HEK293 (cell line): ENCODE measurements at regions not wholly inside any gene's neighbourhood (a gene's known extent, or its start where the extent isn't known, plus 50 kb on each side); places are given as distances from the start of the nearest gene placed in this dataset.

ENCODE experiments used
- CTCF ChIA-PET: fragments of 350-600 bp; formaldehyde crosslinking; extraction: SDS; loops from one replicate; lab custom pipeline; 2021; ENCODE audit warnings: antibody characterized with exemption; lab: Yijun Ruan, JAX
- POLR2A ChIA-PET: fragments of 300-600 bp; formaldehyde crosslinking; extraction: SDS; loops from one replicate; lab custom pipeline; 2020; ENCODE audit warnings: antibody characterized with exemption, inconsistent platforms; lab: Yijun Ruan, JAX
- H3K27ac ChIP-seq: fragments of 200-500 bp; sonication (Bioruptor generic); 2 replicates; pipeline ENCODE4 v1.5.1; 2014; ENCODE audit warnings: low read depth, low read length, control low read depth, inconsistent platforms; ENCODE audit errors: extremely low read depth
- H3K36me3 ChIP-seq, 2 experiments: fragments of 200-500 bp in 1 of 2; sonication (Bioruptor generic) in 1 of 2; 1 replicate in 1 of 2; 2 replicates in 1 of 2; pipeline ENCODE4 v1.5.1; 2014 to 2017; ENCODE audit warnings: inconsistent platforms in 2 of 2, low read length in 2 of 2; ENCODE audit not compliant: control insufficient read depth in 2 of 2, insufficient read depth in 1 of 2
- H3K4me1 ChIP-seq: fragments of 200-500 bp; sonication (Bioruptor generic); 2 replicates; pipeline ENCODE4 v1.5.1; 2014; ENCODE audit warnings: mild to moderate bottlenecking, low read length, inconsistent platforms; ENCODE audit not compliant: control insufficient read depth, insufficient read depth
- H3K4me3 ChIP-seq: 2 replicates; pipeline ENCODE4 v1.5.1; 2011; ENCODE audit warnings: low read depth, mild to moderate bottlenecking, control low read depth, low read length, moderate library complexity
- H3K9me3 ChIP-seq: fragments of 200-500 bp; sonication (Bioruptor generic); 2 replicates; pipeline ENCODE4 v1.5.1; 2014; ENCODE audit warnings: low read depth, low read length, inconsistent platforms; ENCODE audit not compliant: control insufficient read depth, insufficient read depth
- FEZF1 ChIP-seq: fragments of 450-650 bp; formaldehyde crosslinking; IDR thresholded peaks from 2 replicates; pipeline ENCODE4 v1.5.1; 2016; ENCODE audit warnings: missing biosample characterization, missing genetic modification characterization
- GLI4 ChIP-seq: fragments of 450-650 bp; formaldehyde crosslinking; IDR thresholded peaks from 2 replicates; pipeline ENCODE4 v1.5.1; 2016; ENCODE audit warnings: missing biosample characterization, missing genetic modification characterization
- GLIS2 ChIP-seq: fragments of 450-650 bp; formaldehyde crosslinking; IDR thresholded peaks from 2 replicates; pipeline ENCODE4 v1.5.1; 2016; ENCODE audit warnings: missing biosample characterization, missing genetic modification characterization
- KLF7 ChIP-seq: fragments of 450-650 bp; formaldehyde crosslinking; IDR thresholded peaks from 2 replicates; pipeline ENCODE4 v1.5.1; 2016; ENCODE audit warnings: missing biosample characterization, missing genetic modification characterization, borderline replicate concordance
- MYNN ChIP-seq: fragments of 450-650 bp; formaldehyde crosslinking; IDR thresholded peaks from 2 replicates; pipeline ENCODE4 v1.5.1; 2016; ENCODE audit warnings: missing biosample characterization, missing genetic modification characterization, borderline replicate concordance
- ZBTB17 ChIP-seq: fragments of 450-650 bp; formaldehyde crosslinking; IDR thresholded peaks from 2 replicates; pipeline ENCODE4 v1.5.1; 2016; ENCODE audit warnings: missing biosample characterization, missing genetic modification characterization
- ZNF10 ChIP-seq: fragments of 450-650 bp; formaldehyde crosslinking; IDR thresholded peaks from 2 replicates; pipeline ENCODE4 v1.5.1; 2017; ENCODE audit warnings: missing biosample characterization, missing genetic modification characterization
- ZNF2 ChIP-seq: fragments of 450-650 bp; formaldehyde crosslinking; IDR thresholded peaks from 2 replicates; pipeline ENCODE4 v1.5.1; 2016; ENCODE audit warnings: missing biosample characterization, missing genetic modification characterization
- ZNF202 ChIP-seq: fragments of 450-650 bp; formaldehyde crosslinking; IDR thresholded peaks from 2 replicates; pipeline ENCODE4 v1.5.1; 2016; ENCODE audit warnings: missing biosample characterization, missing genetic modification characterization, borderline replicate concordance
- ZNF211 ChIP-seq: fragments of 450-650 bp; formaldehyde crosslinking; IDR thresholded peaks from 2 replicates; pipeline ENCODE4 v1.5.1; 2016; ENCODE audit warnings: low read depth, missing biosample characterization, missing genetic modification characterization
- ZNF341 ChIP-seq: fragments of 450-650 bp; formaldehyde crosslinking; IDR thresholded peaks from 2 replicates; pipeline ENCODE4; 2016; ENCODE audit warnings: low read depth, missing biosample characterization, missing genetic modification characterization
- ZNF37A ChIP-seq: fragments of 450-650 bp; IDR thresholded peaks from 2 replicates; pipeline ENCODE4 v1.5.1; 2018; ENCODE audit warnings: missing biosample characterization, missing genetic modification characterization
- ZNF391 ChIP-seq: fragments of 450-650 bp; formaldehyde crosslinking; IDR thresholded peaks from 2 replicates; pipeline ENCODE4 v1.5.1; 2016; ENCODE audit warnings: low read depth, missing biosample characterization, missing genetic modification characterization, borderline replicate concordance
- ZNF48 ChIP-seq: fragments of 450-650 bp; formaldehyde crosslinking; IDR thresholded peaks from 2 replicates; pipeline ENCODE4 v1.5.1; 2016; ENCODE audit warnings: missing biosample characterization, missing genetic modification characterization
- ZNF501 ChIP-seq: fragments of 450-650 bp; formaldehyde crosslinking; IDR thresholded peaks from 2 replicates; pipeline ENCODE4 v1.5.1; 2016; ENCODE audit warnings: missing biosample characterization, missing genetic modification characterization
- ZNF621 ChIP-seq: fragments of 450-650 bp; formaldehyde crosslinking; IDR thresholded peaks from 2 replicates; pipeline ENCODE4 v1.5.1; 2017; ENCODE audit warnings: missing biosample characterization, missing genetic modification characterization
- ZSCAN4 ChIP-seq: fragments of 450-650 bp; formaldehyde crosslinking; IDR thresholded peaks from 2 replicates; pipeline ENCODE4 v1.5.1; 2017; ENCODE audit warnings: missing biosample characterization, missing genetic modification characterization
- TF ChIP-seq, protein P1 (sequence below): fragments of 450-650 bp; formaldehyde crosslinking; IDR thresholded peaks from 2 replicates; pipeline ENCODE4 v1.5.1; 2016; ENCODE audit warnings: missing biosample characterization, missing genetic modification characterization
- TF ChIP-seq, protein P2 (sequence below): fragments of 450-650 bp; formaldehyde crosslinking; IDR thresholded peaks from 2 replicates; pipeline ENCODE4 v1.5.1; 2017; ENCODE audit warnings: missing biosample characterization, missing genetic modification characterization
- TF ChIP-seq, protein P3 (sequence below): fragments of 450-650 bp; formaldehyde crosslinking; IDR thresholded peaks from 2 replicates; pipeline ENCODE4 v1.5.1; 2016; ENCODE audit warnings: missing biosample characterization, missing genetic modification characterization
- TF ChIP-seq, protein P4 (sequence below): fragments of 450-650 bp; formaldehyde crosslinking; IDR thresholded peaks from 2 replicates; pipeline ENCODE4 v1.5.1; 2016; ENCODE audit warnings: missing biosample characterization, missing genetic modification characterization

DNA sequence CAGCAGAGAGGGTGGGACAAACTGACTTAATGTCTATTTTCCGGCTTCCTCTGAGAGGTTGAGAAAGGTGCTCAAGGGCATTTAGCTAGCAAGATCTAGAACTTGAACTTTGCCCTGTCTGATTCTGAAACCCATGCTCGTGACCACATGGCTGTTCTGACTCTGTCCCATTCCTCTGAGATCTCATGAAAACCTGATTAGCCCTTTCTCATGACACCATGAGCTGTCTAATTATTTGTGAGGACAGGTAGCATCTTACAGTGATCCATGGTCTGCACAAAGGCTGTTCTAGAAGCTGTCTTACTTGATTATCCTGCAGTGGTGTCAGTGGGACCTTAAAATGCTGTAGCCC, 89.6 kb upstream of the TOX2 start:
- ChIA-PET POLR2A (no interaction called here), CTCF (interaction anchor here (1.5 kb wide), 1 partner anchor 15 kb away, joined by 4 read pairs; no protein-coding TSS in a partner anchor)
- Histone ChIP-seq H3K4me1 (no peaks in the 10 kb centered on the region), H3K36me3 (no peaks in the 10 kb centered on the region), H3K27ac (no peak overlapping the region), H3K4me3 (no peak overlapping the region), H3K9me3 (no peaks in the 10 kb centered on the region)
- no peak for TF ChIP-seq GLIS2
- TF ChIP-seq, protein P1, sequence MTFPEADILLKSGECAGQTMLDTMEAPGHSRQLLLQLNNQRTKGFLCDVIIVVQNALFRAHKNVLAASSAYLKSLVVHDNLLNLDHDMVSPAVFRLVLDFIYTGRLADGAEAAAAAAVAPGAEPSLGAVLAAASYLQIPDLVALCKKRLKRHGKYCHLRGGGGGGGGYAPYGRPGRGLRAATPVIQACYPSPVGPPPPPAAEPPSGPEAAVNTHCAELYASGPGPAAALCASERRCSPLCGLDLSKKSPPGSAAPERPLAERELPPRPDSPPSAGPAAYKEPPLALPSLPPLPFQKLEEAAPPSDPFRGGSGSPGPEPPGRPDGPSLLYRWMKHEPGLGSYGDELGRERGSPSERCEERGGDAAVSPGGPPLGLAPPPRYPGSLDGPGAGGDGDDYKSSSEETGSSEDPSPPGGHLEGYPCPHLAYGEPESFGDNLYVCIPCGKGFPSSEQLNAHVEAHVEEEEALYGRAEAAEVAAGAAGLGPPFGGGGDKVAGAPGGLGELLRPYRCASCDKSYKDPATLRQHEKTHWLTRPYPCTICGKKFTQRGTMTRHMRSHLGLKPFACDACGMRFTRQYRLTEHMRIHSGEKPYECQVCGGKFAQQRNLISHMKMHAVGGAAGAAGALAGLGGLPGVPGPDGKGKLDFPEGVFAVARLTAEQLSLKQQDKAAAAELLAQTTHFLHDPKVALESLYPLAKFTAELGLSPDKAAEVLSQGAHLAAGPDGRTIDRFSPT (tag by site-specific recombination), result no peak
- no peak for TF ChIP-seq ZNF391 (tag by site-specific recombination)
- no peak for TF ChIP-seq KLF7 (tag by site-specific recombination)
- no peak for TF ChIP-seq GLI4 (tag by site-specific recombination)
- TF ChIP-seq ZNF501 (tag by site-specific recombination), result no peak
- TF ChIP-seq ZNF37A (tag by site-specific recombination), result no peak
- TF ChIP-seq, protein P2, sequence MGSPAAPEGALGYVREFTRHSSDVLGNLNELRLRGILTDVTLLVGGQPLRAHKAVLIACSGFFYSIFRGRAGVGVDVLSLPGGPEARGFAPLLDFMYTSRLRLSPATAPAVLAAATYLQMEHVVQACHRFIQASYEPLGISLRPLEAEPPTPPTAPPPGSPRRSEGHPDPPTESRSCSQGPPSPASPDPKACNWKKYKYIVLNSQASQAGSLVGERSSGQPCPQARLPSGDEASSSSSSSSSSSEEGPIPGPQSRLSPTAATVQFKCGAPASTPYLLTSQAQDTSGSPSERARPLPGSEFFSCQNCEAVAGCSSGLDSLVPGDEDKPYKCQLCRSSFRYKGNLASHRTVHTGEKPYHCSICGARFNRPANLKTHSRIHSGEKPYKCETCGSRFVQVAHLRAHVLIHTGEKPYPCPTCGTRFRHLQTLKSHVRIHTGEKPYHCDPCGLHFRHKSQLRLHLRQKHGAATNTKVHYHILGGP (tag by site-specific recombination), result no peak
- TF ChIP-seq ZNF211 (tag by site-specific recombination), result no peak
- no peak for TF ChIP-seq ZBTB17 (tag by site-specific recombination)
- TF ChIP-seq, protein P3, sequence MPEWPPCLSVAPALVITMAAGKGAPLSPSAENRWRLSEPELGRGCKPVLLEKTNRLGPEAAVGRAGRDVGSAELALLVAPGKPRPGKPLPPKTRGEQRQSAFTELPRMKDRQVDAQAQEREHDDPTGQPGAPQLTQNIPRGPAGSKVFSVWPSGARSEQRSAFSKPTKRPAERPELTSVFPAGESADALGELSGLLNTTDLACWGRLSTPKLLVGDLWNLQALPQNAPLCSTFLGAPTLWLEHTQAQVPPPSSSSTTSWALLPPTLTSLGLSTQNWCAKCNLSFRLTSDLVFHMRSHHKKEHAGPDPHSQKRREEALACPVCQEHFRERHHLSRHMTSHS (tag by site-specific recombination), result no peak

GRCh38 chr20:43824309-43825050, 90.2 kb upstream of the TOX2 start:
- Histone ChIP-seq H3K9me3 (no peaks in the 10 kb centered on the region), H3K4me3 (no peak overlapping the region), H3K4me1 (no peaks in the 10 kb centered on the region), H3K36me3 (no peaks in the 10 kb centered on the region), H3K27ac (no peak overlapping the region)
- ChIA-PET POLR2A (no interaction called here), CTCF (interaction anchor here (1.4 kb wide), 1 partner anchor 16 kb away, joined by 5 read pairs; no protein-coding TSS in a partner anchor)
- TF ChIP-seq FEZF1 (no peak), ZNF341 (peak; percentile 65), ZNF621 (tag by site-specific recombination) (no peak), ZNF48 (tag by site-specific recombination) (no peak), MYNN (tag by site-specific recombination) (peak; percentile 62; the same call in 1 of the 2 replicates), ZSCAN4 (tag by site-specific recombination) (no peak), ZNF2 (no peak), ZNF10 (tag by site-specific recombination) (no peak), ZNF202 (tag by site-specific recombination) (no peak)
- TF ChIP-seq, protein P4, sequence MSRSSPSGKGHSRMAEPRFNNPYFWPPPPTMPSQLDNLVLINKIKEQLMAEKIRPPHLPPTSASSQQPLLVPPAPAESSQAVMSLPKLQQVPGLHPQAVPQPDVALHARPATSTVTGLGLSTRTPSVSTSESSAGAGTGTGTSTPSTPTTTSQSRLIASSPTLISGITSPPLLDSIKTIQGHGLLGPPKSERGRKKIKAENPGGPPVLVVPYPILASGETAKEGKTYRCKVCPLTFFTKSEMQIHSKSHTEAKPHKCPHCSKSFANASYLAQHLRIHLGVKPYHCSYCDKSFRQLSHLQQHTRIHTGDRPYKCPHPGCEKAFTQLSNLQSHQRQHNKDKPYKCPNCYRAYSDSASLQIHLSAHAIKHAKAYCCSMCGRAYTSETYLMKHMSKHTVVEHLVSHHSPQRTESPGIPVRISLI (tag by site-specific recombination), result no peak
